ENCODE measurements at regions not wholly inside any gene's neighbourhood (a gene's known extent, or its start where the extent isn't known, plus 50 kb on each side); places are given as distances from the start of the nearest gene placed in this dataset.

DNA sequence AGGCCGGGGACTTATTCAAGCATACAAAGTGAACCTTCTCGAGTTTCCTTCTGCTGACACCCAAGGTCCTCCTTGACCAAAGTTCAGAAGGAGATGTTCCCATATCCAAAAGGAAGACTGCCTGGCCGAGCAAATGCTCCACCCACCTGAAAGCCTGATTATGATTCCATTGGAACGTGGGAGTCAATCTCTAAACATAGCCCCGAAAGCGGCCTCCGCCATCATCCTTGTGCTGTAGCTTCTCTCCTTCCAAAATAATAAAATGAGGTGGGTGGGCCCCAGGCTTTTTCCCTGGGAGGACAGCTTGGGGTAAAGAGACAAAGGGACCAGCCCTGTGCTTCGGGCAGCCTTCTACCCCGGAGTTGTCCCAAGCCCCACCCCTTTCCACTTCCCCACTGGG lies 355.6 kb upstream of the SLC30A5 start:
- DNase-seq (ENCODE audit: low spot score) = no peak
- no peaks in the 10 kb centered on the region for H3K9me3 Mint-ChIP-seq
- H3K27me3 Mint-ChIP-seq (ENCODE audit: insufficient read depth) = peaks cover 2% of the 10 kb centered on the region
- H3K27ac Mint-ChIP-seq = no peak overlapping the region
- no peak overlapping the region for H3K4me3 Mint-ChIP-seq
- H3K36me3 Mint-ChIP-seq (ENCODE audit: low read depth) = no peaks in the 10 kb centered on the region
- no peaks in the 10 kb centered on the region for H3K4me1 Mint-ChIP-seq (ENCODE audit: low read depth)
- intact Hi-C loops (cut with micrococcal nuclease) = no loop called here

- Mint-ChIP-seq H3K27ac (no peak overlapping the region), H3K4me3 (no peak overlapping the region), H3K27me3 (ENCODE audit: insufficient read depth) (peaks cover 2% of the 10 kb centered on the region), H3K9me3 (no peaks in the 10 kb centered on the region), H3K36me3 (ENCODE audit: low read depth) (no peaks in the 10 kb centered on the region), H3K4me1 (ENCODE audit: low read depth) (no peaks in the 10 kb centered on the region)
- no peak for DNase-seq (ENCODE audit: low spot score)
- intact Hi-C loops (cut with micrococcal nuclease) = no loop called here
These were observed 355.0 kb upstream of the SLC30A5 start for GRCh38 chr5:68738841-68739240.

DNA sequence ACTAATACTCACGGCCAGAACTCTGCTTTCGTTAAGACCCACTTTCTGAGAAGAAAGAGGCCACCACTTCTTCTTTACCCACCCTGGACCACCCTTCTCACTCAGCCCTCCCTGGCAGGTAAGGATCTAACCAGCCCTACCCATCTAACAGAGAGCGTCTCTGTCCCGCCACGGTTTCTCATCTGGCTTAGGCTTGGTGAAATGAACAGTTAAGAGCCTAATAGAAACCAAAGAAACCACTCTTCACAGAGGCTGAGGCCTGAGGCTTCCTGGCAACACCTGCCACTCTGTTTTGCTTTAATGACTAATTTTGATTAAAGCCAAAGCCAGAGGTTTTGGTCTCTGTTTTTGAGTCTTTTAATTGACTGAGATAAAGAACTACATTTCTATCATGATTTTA lies 354.1 kb upstream of the SLC30A5 start:
- intact Hi-C loops (cut with micrococcal nuclease) = no loop called here
- DNase-seq (ENCODE audit: low spot score) = no peak
- Mint-ChIP-seq H3K27me3 (ENCODE audit: insufficient read depth) (peaks cover 2% of the 10 kb centered on the region), H3K4me3 (no peak overlapping the region), H3K4me1 (ENCODE audit: low read depth) (no peaks in the 10 kb centered on the region), H3K27ac (no peak overlapping the region), H3K36me3 (ENCODE audit: low read depth) (no peaks in the 10 kb centered on the region), H3K9me3 (no peaks in the 10 kb centered on the region)

DNA sequence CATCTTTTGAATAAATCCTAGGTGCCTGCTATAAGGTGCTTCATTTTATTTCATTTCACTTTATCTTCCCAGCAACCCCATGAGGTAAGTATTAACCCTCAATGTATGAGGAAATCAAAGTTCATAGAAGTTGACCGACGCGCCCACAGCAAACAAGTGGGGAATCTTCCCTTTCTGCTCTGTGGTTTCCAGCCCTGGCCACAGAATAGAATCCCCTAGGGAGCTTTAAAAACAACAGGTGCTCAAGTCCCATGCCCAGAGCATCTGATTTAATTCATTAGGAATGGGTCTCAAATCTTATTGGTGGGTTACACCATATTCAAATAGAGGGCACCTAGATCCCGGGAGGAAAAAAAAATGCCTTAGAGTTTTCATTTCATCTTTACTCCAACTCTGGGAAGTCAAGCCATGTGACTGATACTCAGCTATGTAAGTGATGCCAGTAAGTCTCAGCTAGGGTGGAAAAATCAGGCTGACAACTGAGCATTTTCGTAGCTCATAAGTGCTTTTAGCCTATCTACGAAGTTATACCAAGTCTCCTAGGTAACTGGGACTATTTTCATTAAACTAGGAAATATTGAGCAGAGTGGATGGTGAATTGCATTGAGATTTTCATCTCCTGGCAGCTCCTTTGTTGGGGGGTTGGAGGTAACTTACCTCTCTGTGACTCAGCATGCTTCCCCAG lies 353.4 kb upstream of the SLC30A5 start:
- H3K27ac Mint-ChIP-seq = no peak overlapping the region
- H3K4me3 Mint-ChIP-seq = no peak overlapping the region
- intact Hi-C loops (cut with micrococcal nuclease) = no loop called here
- no peaks in the 10 kb centered on the region for H3K9me3 Mint-ChIP-seq
- no peaks in the 10 kb centered on the region for H3K4me1 Mint-ChIP-seq (ENCODE audit: low read depth)
- H3K36me3 Mint-ChIP-seq (ENCODE audit: low read depth) = no peaks in the 10 kb centered on the region
- no peak for DNase-seq (ENCODE audit: low spot score)
- peaks cover 2% of the 10 kb centered on the region for H3K27me3 Mint-ChIP-seq (ENCODE audit: insufficient read depth)

DNA sequence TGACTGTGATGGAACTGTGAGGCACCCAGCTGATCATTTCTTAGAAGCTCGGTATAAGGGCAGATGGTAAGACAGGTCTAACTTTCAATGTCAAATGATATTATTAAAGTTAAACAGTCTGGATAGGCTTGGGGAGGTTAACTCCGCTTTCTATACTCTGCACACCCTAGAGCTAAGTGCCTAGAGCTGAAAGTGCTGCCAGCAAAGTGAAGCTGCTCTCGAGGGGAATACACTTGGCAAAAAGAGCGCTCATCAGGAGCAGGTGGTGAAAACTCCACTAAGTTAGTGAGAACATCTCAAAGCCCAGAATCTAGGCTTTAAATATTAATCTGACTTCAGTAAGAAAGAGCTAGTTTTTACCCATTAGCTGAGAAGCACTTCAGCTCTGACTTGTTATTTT lies 349.6 kb upstream of the SLC30A5 start:
- Mint-ChIP-seq H3K27ac (no peak overlapping the region), H3K4me3 (no peak overlapping the region), H3K9me3 (no peaks in the 10 kb centered on the region), H3K27me3 (ENCODE audit: insufficient read depth) (no peaks in the 10 kb centered on the region), H3K36me3 (ENCODE audit: low read depth) (no peaks in the 10 kb centered on the region), H3K4me1 (ENCODE audit: low read depth) (no peaks in the 10 kb centered on the region)
- intact Hi-C loops (cut with micrococcal nuclease) = no loop called here
- no peak for DNase-seq (ENCODE audit: low spot score)

GRCh38 chr5:68745448-68745847 lies 348.4 kb upstream of the SLC30A5 start:
- DNase-seq (ENCODE audit: low spot score) = no peak
- H3K4me1 Mint-ChIP-seq (ENCODE audit: low read depth) = no peaks in the 10 kb centered on the region
- no peak overlapping the region for H3K27ac Mint-ChIP-seq
- intact Hi-C loops (cut with micrococcal nuclease) = no loop called here
- H3K9me3 Mint-ChIP-seq = no peaks in the 10 kb centered on the region
- H3K27me3 Mint-ChIP-seq (ENCODE audit: insufficient read depth) = no peaks in the 10 kb centered on the region
- no peaks in the 10 kb centered on the region for H3K36me3 Mint-ChIP-seq (ENCODE audit: low read depth)
- no peak overlapping the region for H3K4me3 Mint-ChIP-seq

- Mint-ChIP-seq H3K4me3 (no peak overlapping the region), H3K27ac (no peak overlapping the region), H3K27me3 (ENCODE audit: insufficient read depth) (no peaks in the 10 kb centered on the region), H3K4me1 (ENCODE audit: low read depth) (no peaks in the 10 kb centered on the region), H3K36me3 (ENCODE audit: low read depth) (no peaks in the 10 kb centered on the region), H3K9me3 (no peaks in the 10 kb centered on the region)
- intact Hi-C loops (cut with micrococcal nuclease) = no loop called here
- DNase-seq (ENCODE audit: low spot score) = no peak
These were observed 347.6 kb upstream of the SLC30A5 start for GRCh38 chr5:68746220-68746619.

- intact Hi-C loops (cut with micrococcal nuclease) = no loop called here
- no peak for DNase-seq (ENCODE audit: low spot score)
- Mint-ChIP-seq H3K27ac (no peak overlapping the region), H3K9me3 (no peaks in the 10 kb centered on the region), H3K4me1 (ENCODE audit: low read depth) (no peaks in the 10 kb centered on the region), H3K4me3 (no peak overlapping the region), H3K27me3 (ENCODE audit: insufficient read depth) (no peaks in the 10 kb centered on the region), H3K36me3 (ENCODE audit: low read depth) (no peaks in the 10 kb centered on the region)
These were observed 347.0 kb upstream of the SLC30A5 start for GRCh38 chr5:68746643-68747420.

DNA sequence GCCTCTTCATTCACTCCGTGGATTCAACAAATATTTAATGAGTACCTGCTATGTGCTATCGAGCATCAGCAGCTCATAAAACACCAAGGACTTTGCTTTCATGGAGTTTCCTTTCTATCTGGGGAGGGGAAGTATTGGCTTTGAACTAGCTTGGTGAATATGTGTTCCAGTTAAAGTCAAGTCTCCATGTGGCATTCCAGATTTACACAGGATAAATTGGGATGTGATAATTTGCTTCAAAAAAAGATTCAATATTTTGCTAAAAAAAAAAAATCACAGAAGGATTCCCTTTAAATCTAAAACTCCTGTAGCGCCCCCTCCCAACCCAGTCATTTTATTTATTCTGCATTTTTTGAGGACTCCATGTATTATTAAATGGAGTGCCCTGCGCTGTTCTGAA lies 346.3 kb upstream of the SLC30A5 start:
- intact Hi-C loops (cut with micrococcal nuclease) = no loop called here

DNA sequence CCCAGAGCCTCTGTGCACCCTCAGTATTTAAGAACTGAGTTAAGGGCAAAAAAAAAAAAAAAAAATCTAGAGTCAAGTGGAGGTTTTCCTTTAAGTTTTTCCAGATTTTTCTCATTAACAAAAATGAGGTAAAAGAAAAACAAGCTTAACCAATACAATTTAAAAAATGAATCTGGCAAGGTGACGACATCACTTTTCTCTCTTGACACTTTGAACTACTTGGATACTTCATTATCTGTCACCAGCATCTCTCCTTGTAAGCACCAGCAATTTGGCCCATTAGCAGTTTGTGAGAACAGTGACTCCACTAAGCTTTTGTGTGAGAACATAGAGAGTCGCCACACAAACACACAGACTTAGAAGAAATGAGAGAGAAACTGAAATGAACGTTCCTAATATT lies 345.7 kb upstream of the SLC30A5 start:
- Mint-ChIP-seq H3K36me3 (ENCODE audit: low read depth) (no peaks in the 10 kb centered on the region), H3K27me3 (ENCODE audit: insufficient read depth) (no peaks in the 10 kb centered on the region), H3K9me3 (no peaks in the 10 kb centered on the region), H3K4me1 (ENCODE audit: low read depth) (no peaks in the 10 kb centered on the region), H3K27ac (no peak overlapping the region), H3K4me3 (no peak overlapping the region)
- intact Hi-C loops (cut with micrococcal nuclease) = no loop called here
- DNase-seq (ENCODE audit: low spot score) = no peak

More for the DNA sequence above, 346.3 kb upstream of the SLC30A5 start:
- no peaks in the 10 kb centered on the region for H3K9me3 Mint-ChIP-seq
- no peak overlapping the region for H3K4me3 Mint-ChIP-seq
- H3K36me3 Mint-ChIP-seq (ENCODE audit: low read depth) = no peaks in the 10 kb centered on the region
- H3K27ac Mint-ChIP-seq = no peak overlapping the region
- no peaks in the 10 kb centered on the region for H3K27me3 Mint-ChIP-seq (ENCODE audit: insufficient read depth)
- no peak for DNase-seq (ENCODE audit: low spot score)
- no peaks in the 10 kb centered on the region for H3K4me1 Mint-ChIP-seq (ENCODE audit: low read depth)

- intact Hi-C loops (cut with micrococcal nuclease) = no loop called here
- H3K27ac Mint-ChIP-seq = no peak overlapping the region
- H3K4me1 Mint-ChIP-seq (ENCODE audit: low read depth) = no peaks in the 10 kb centered on the region
- no peaks in the 10 kb centered on the region for H3K9me3 Mint-ChIP-seq
- no peak for DNase-seq (ENCODE audit: low spot score)
- H3K27me3 Mint-ChIP-seq (ENCODE audit: insufficient read depth) = no peaks in the 10 kb centered on the region
- H3K4me3 Mint-ChIP-seq = no peak overlapping the region
- H3K36me3 Mint-ChIP-seq (ENCODE audit: low read depth) = no peaks in the 10 kb centered on the region
These were observed 344.7 kb upstream of the SLC30A5 start for GRCh38 chr5:68749077-68749476.

GRCh38 chr5:68749631-68750030 lies 344.2 kb upstream of the SLC30A5 start:
- Mint-ChIP-seq H3K4me1 (ENCODE audit: low read depth) (no peaks in the 10 kb centered on the region), H3K27me3 (ENCODE audit: insufficient read depth) (no peaks in the 10 kb centered on the region), H3K4me3 (no peak overlapping the region), H3K9me3 (no peaks in the 10 kb centered on the region), H3K36me3 (ENCODE audit: low read depth) (no peaks in the 10 kb centered on the region), H3K27ac (no peak overlapping the region)
- intact Hi-C loops (cut with micrococcal nuclease) = no loop called here
- DNase-seq (ENCODE audit: low spot score) = no peak

DNA sequence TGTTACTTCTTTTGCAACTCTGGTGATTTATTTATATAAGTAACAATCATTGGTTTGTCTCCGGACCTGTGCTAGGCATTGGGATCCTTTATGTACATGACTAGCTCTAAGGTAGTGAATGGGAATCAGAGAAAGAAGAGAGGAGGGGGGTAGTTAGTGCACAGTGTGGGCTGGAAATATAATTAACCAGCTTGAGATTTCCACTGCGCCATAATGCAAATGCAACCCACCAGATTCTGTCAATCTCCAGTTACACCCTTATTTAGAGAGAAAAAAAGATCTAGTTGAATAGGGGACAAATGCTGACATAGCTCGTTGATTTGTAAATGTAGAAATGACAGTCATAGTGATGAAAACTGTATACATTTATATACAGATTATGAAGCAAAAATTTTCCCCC lies 342.2 kb upstream of the SLC30A5 start:
- Mint-ChIP-seq H3K27me3 (ENCODE audit: insufficient read depth) (peaks cover 4% of the 10 kb centered on the region), H3K36me3 (ENCODE audit: low read depth) (no peaks in the 10 kb centered on the region), H3K27ac (no peak overlapping the region), H3K4me3 (no peak overlapping the region), H3K9me3 (no peaks in the 10 kb centered on the region), H3K4me1 (ENCODE audit: low read depth) (no peaks in the 10 kb centered on the region)
- no peak for DNase-seq (ENCODE audit: low spot score)
- intact Hi-C loops (cut with micrococcal nuclease) = no loop called here
